ENCODE measurements at regions not wholly inside any gene's neighbourhood (a gene's known extent, or its start where the extent isn't known, plus 50 kb on each side); places are given as distances from the start of the nearest gene placed in this dataset.

GRCh38 chr2:200193791-200194190 lies 112.7 kb upstream of the SPATS2L start (continued):
- TF ChIP-seq REST (IDR thresholded peaks at IDR 0.05; ENCODE audit: unreplicated experiment) (no peak), ETS1 (IDR thresholded peaks at IDR 0.05) (no peak), ZNF331 (CRISPR knock-in tag; IDR thresholded peaks at IDR 0.05; ENCODE audit: low read depth) (no peak), CREB1 (CRISPR knock-in tag; IDR thresholded peaks at IDR 0.05; ENCODE audit: low read depth) (no peak), ZNF114 (CRISPR knock-in tag; IDR thresholded peaks at IDR 0.05) (no peak)

- peaks cover 12% of the 10 kb centered on the region; the same call in 1 of the 2 replicates for H3K9me2 ChIP-seq (ENCODE audit: insufficient read depth)
- no peaks in the 10 kb centered on the region for H3F3A ChIP-seq (replicated peaks; ENCODE audit: low read depth)
- no peak for DNase-seq (ENCODE audit: low spot score)
- H3K27me3 ChIP-seq (ENCODE audit: insufficient read depth), result no peaks in the 10 kb centered on the region
- no peaks in the 10 kb centered on the region for H4K20me1 ChIP-seq (replicated peaks; ENCODE audit: insufficient read depth)
- no peaks in the 10 kb centered on the region for H3K9me3 Mint-ChIP-seq
- no peak overlapping the region for H3K4me2 ChIP-seq
- peaks cover 4% of the 10 kb centered on the region for H3K27me3 Mint-ChIP-seq (ENCODE audit: insufficient read depth, low read depth, poor library complexity)
- peaks cover 11% of the 10 kb centered on the region for H3K4me1 ChIP-seq (ENCODE audit: insufficient read depth)
- H3K27ac Mint-ChIP-seq, result no peak overlapping the region
- H3K4me3 ChIP-seq, result no peak overlapping the region
- H3K4me3 Mint-ChIP-seq, result no peak overlapping the region
- H3K36me3 ChIP-seq (ENCODE audit: insufficient read depth), result no peaks in the 10 kb centered on the region
- peaks cover 21% of the 10 kb centered on the region for H3K4me1 Mint-ChIP-seq
- peaks cover 20% of the 10 kb centered on the region for H3K36me3 Mint-ChIP-seq (ENCODE audit: low read depth)
- no peaks in the 10 kb centered on the region for H3K79me2 ChIP-seq (replicated peaks; ENCODE audit: insufficient read depth)
- H3K27ac ChIP-seq (ENCODE audit: low read depth), result no peak overlapping the region
- no peak for ATAC-seq
- H2AFZ ChIP-seq, result no peak overlapping the region
- TF ChIP-seq ZNF331 (CRISPR knock-in tag; IDR thresholded peaks at IDR 0.05; ENCODE audit: low read depth), result no peak
- TF ChIP-seq STAT1 (IDR thresholded peaks at IDR 0.05; ENCODE audit: unreplicated experiment), result no peak
- TF ChIP-seq POLR2AphosphoS5 (IDR thresholded peaks at IDR 0.05; ENCODE audit: low read depth), result no peak
- TF ChIP-seq JUNB (IDR thresholded peaks at IDR 0.05; ENCODE audit: unreplicated experiment), result no peak
- TF ChIP-seq ETS1 (IDR thresholded peaks at IDR 0.05), result no peak
- TF ChIP-seq REST (IDR thresholded peaks at IDR 0.05; ENCODE audit: unreplicated experiment), result no peak
- no peak for TF ChIP-seq EZH2phosphoT487 (IDR thresholded peaks at IDR 0.05; ENCODE audit: unreplicated experiment)
- TF ChIP-seq EZH2 (IDR thresholded peaks at IDR 0.05; ENCODE audit: low read depth, unreplicated experiment), result no peak
Observed at GRCh38 chr2:200194746-200195145, 111.7 kb upstream of the SPATS2L start.

Data from GM23338 (cell line).